ENCODE measurements at regions not wholly inside any gene's neighbourhood (a gene's known extent, or its start where the extent isn't known, plus 50 kb on each side); places are given as distances from the start of the nearest gene placed in this dataset.

DNA sequence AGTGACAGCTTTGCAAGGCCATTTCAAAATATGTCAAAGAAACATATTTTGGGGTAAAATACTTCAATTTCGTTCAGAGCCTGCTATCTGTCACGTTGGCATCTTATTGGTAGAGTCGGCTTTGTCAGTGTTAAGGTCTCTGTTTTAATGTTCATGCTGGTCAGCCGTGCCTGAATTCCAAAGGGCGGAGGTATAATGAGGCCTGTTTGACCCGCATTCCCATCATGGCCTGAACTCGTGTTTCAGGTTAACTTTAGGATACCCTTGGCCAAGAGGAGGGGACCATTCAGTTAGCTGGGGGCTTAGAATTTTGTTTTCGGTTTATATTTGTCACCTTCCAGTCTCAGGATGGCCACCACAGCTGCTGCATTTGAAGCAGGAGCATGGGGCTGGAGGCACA lies 236.4 kb downstream of the NFATC2 start:
- H3K4me3 ChIP-seq (ENCODE audit: low read length) = no peak overlapping the region
- TF ChIP-seq, protein P1, sequence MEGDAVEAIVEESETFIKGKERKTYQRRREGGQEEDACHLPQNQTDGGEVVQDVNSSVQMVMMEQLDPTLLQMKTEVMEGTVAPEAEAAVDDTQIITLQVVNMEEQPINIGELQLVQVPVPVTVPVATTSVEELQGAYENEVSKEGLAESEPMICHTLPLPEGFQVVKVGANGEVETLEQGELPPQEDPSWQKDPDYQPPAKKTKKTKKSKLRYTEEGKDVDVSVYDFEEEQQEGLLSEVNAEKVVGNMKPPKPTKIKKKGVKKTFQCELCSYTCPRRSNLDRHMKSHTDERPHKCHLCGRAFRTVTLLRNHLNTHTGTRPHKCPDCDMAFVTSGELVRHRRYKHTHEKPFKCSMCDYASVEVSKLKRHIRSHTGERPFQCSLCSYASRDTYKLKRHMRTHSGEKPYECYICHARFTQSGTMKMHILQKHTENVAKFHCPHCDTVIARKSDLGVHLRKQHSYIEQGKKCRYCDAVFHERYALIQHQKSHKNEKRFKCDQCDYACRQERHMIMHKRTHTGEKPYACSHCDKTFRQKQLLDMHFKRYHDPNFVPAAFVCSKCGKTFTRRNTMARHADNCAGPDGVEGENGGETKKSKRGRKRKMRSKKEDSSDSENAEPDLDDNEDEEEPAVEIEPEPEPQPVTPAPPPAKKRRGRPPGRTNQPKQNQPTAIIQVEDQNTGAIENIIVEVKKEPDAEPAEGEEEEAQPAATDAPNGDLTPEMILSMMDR (IDR thresholded peaks at IDR 0.05; ENCODE audit: insufficient read depth, low read depth, low read length, missing control alignments) = no peak
- DNase-seq (ENCODE audit: low read depth) = no peak

DNA sequence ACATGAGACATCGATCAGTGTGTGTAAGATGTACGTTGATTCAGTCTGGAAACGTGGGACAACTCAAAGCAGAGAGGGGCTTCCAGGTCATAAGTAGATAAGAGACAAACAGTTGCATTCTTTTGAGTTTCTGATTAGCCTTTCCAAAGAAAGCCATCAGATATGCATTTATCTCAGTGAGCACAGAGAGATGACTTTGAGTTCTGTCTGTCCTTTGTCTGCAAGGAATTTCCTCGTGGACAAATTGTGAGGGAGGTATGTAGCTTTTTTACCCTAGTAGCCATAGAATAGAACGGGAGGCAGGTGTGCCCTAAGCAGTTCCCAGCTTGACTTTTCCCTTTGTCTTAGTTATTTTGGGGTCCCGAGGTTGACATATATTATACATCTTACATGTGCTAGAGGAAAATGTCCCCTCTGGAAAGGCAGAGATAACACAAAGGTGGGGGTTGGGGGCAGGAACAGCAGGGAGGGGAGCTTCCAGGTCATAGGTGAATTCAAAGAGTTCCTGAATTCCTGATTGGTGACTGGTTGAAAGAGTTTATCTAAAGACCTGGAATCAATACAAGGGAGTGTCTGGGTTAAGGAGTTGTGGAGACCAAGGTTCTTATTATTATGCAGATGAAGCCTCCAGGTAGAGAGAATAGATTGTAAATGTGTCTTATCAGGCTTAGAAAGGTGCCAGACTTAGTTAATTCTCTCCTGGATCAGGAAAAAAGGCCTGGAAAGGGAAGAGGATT lies 237.0 kb downstream of the NFATC2 start:
- no peak overlapping the region for H3K4me3 ChIP-seq (ENCODE audit: low read length)
- TF ChIP-seq, protein P1 (IDR thresholded peaks at IDR 0.05; ENCODE audit: insufficient read depth, low read depth, low read length, missing control alignments) = no peak
- DNase-seq (ENCODE audit: low read depth) = no peak

DNA sequence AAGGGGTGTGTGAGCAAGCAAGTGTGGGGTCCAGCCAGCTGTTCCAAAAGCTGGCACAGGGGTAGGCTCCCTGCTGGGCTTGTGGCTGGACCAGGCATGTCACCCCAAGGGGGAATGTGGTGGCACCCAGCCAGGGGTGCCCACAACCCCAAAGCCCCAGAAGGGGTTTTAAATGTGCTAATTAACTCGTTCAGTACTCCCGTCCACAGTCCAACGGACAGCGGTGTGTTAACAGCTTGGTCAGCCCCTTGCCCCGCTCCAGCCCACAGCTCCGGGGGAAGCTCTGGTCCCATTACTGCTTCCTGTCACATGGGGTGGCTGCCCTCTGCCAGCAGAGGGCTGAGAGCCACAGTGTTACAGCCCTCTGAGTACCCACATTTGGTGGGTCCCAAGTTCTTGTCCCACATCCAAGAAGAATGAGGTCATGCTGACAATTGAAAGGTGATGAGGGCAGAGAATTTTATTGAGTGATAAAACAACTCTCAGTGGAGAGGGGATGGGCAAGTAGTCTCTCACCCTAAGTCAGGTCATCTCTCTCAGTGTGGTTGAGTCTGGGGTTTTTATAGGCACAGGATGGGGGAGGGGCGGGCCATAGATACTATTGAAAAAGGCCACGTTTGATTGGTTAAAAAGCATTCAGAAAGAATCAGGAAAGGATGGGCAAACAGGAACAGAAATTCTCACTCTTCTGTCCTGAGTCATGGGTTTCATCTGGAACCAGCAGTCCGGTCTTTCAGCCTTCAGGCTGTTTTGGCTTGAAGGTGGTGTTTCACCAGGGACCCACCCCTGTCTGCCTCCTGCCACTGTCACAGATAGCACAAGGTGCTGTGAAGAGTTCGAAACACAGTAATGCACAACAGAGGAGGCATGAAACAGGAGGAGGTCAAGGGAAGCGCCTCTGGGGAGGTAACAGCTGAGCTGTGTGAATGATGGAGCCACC lies 238.5 kb downstream of the NFATC2 start:
- TF ChIP-seq, protein P1 (IDR thresholded peaks at IDR 0.05; ENCODE audit: insufficient read depth, low read depth, low read length, missing control alignments) = no peak
- DNase-seq (ENCODE audit: low read depth) = peak; percentile 46
- no peak overlapping the region for H3K4me3 ChIP-seq (ENCODE audit: low read length)

DNA sequence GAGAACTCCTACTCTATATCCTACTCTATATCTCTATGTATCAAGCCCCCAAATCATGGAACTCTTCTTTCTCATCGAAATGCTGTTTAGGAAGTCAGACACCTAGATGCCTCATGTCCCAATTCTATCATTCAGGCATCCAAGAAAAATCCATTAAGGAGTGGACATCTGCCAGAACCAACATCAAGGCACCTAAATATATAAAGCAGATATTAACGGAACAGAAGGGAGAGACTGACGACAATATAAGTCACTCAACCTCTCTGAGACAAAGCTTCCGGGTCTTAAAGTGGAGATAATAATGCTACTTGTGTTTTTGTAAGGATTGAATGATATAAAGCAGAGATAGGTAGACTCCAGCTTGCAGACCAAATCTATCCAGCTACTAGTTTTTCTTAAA lies 241.5 kb downstream of the NFATC2 start:
- H3K4me3 ChIP-seq (ENCODE audit: low read length) = no peak overlapping the region

DNA sequence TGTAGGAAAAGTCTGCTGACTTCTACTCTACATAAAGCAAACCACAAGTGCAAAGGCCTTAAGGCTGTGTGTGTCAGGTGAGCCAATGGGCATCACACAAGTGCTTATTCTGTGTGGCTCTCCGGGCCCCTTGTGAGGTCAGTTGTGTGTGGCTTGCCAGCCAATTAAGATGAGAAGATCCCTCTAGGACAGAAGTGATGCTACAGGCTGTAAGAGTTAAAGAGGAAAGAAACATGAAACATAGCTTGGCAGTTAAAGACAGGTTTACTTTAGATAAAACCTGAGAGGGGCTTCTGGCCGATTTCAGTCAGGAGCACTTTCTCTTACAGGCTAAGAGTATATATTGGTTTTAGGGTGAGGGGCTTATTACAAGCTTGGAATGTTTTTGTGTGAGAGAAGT lies 242.4 kb downstream of the NFATC2 start:
- TF ChIP-seq, protein P1 (IDR thresholded peaks at IDR 0.05; ENCODE audit: insufficient read depth, low read depth, low read length, missing control alignments) = no peak
- no peak for DNase-seq (ENCODE audit: low read depth)
- H3K4me3 ChIP-seq (ENCODE audit: low read length) = no peak overlapping the region

More for the DNA sequence above, 241.5 kb downstream of the NFATC2 start:
- TF ChIP-seq, protein P1 (IDR thresholded peaks at IDR 0.05; ENCODE audit: insufficient read depth, low read depth, low read length, missing control alignments) = no peak
- DNase-seq (ENCODE audit: low read depth) = no peak

DNA sequence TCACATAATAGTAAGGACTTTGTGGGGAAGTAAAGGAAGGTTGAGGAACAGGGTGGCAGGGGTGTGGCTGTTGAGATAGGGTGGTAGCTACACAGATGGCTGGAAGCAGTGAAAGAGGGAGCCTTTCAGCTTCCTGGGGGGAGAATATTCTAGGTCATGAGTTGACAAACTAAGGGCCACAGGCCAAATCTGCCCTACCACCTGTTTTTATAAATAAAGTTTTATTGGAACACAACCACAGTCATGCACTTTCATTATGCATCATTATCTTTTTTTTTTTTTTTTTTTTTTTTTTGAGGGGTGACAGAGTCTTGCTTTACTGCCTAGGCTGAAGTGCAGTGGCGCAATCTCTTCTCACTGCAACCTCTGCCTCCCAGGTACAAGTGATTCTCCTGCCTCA lies 243.1 kb downstream of the NFATC2 start:
- TF ChIP-seq, protein P1 (IDR thresholded peaks at IDR 0.05; ENCODE audit: insufficient read depth, low read depth, low read length, missing control alignments) = no peak
- no peak overlapping the region for H3K4me3 ChIP-seq (ENCODE audit: low read length)
- no peak for DNase-seq (ENCODE audit: low read depth)

Data from epithelial cell of esophagus (primary cell).